ENCODE measurements at regions not wholly inside any gene's neighbourhood (a gene's known extent, or its start where the extent isn't known, plus 50 kb on each side); places are given as distances from the start of the nearest gene placed in this dataset.
"Not testable (repeated sequence)": the region's sequence is repeated elsewhere in the genome, so short reads cannot be mapped to it uniquely, and the experiment has no call there.

DNA sequence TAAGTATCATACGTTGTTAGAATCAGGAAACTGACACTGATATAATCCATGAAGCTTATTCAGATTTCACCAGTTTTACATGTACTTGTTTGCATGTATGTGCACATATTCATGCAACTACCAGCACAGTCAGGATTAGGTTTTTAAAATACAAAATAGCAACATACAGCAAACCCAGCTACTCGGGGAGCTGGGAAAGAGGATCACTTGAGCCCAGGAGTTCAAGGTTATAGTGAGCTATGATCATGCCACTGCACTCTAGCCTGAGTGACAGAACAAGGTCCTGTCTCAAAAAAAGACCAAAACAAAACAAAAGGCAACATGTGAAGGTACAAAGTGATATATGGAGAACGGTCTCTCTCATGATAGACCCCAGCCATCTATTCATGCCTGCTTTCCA lies 2665.8 kb upstream of the DEFB115 start:
- not testable (repeated sequence) for TF ChIP-seq CTCF (IDR thresholded peaks at IDR 0.05; ENCODE audit: low read depth, low read length, missing input control); NR2F2 (IDR thresholded peaks at IDR 0.05); JUND (IDR thresholded peaks at IDR 0.05); HNF4G (IDR thresholded peaks at IDR 0.05); EGR1 (IDR thresholded peaks at IDR 0.05; ENCODE audit: low read depth in 2 of 2); TAF1 (conservative IDR thresholded peaks at IDR 0.05); RAD21 (IDR thresholded peaks at IDR 0.05); YY1 (IDR thresholded peaks at IDR 0.05); SP1 (IDR thresholded peaks at IDR 0.05); GABPA (IDR thresholded peaks at IDR 0.05 in 1 of 2, conservative IDR thresholded peaks at IDR 0.05 in 1 of 2)
- TF ChIP-seq, protein P1, sequence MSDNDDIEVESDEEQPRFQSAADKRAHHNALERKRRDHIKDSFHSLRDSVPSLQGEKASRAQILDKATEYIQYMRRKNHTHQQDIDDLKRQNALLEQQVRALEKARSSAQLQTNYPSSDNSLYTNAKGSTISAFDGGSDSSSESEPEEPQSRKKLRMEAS (IDR thresholded peaks at IDR 0.05) = not testable (repeated sequence)
- TF ChIP-seq, protein P2, sequence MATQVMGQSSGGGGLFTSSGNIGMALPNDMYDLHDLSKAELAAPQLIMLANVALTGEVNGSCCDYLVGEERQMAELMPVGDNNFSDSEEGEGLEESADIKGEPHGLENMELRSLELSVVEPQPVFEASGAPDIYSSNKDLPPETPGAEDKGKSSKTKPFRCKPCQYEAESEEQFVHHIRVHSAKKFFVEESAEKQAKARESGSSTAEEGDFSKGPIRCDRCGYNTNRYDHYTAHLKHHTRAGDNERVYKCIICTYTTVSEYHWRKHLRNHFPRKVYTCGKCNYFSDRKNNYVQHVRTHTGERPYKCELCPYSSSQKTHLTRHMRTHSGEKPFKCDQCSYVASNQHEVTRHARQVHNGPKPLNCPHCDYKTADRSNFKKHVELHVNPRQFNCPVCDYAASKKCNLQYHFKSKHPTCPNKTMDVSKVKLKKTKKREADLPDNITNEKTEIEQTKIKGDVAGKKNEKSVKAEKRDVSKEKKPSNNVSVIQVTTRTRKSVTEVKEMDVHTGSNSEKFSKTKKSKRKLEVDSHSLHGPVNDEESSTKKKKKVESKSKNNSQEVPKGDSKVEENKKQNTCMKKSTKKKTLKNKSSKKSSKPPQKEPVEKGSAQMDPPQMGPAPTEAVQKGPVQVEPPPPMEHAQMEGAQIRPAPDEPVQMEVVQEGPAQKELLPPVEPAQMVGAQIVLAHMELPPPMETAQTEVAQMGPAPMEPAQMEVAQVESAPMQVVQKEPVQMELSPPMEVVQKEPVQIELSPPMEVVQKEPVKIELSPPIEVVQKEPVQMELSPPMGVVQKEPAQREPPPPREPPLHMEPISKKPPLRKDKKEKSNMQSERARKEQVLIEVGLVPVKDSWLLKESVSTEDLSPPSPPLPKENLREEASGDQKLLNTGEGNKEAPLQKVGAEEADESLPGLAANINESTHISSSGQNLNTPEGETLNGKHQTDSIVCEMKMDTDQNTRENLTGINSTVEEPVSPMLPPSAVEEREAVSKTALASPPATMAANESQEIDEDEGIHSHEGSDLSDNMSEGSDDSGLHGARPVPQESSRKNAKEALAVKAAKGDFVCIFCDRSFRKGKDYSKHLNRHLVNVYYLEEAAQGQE (IDR thresholded peaks at IDR 0.05) = not testable (repeated sequence)
- TF ChIP-seq, protein P3, sequence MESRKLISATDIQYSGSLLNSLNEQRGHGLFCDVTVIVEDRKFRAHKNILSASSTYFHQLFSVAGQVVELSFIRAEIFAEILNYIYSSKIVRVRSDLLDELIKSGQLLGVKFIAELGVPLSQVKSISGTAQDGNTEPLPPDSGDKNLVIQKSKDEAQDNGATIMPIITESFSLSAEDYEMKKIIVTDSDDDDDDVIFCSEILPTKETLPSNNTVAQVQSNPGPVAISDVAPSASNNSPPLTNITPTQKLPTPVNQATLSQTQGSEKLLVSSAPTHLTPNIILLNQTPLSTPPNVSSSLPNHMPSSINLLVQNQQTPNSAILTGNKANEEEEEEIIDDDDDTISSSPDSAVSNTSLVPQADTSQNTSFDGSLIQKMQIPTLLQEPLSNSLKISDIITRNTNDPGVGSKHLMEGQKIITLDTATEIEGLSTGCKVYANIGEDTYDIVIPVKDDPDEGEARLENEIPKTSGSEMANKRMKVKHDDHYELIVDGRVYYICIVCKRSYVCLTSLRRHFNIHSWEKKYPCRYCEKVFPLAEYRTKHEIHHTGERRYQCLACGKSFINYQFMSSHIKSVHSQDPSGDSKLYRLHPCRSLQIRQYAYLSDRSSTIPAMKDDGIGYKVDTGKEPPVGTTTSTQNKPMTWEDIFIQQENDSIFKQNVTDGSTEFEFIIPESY (IDR thresholded peaks at IDR 0.05) = not testable (repeated sequence)
